HEK293 (cell line): ENCODE measurements at regions not wholly inside any gene's neighbourhood (a gene's known extent, or its start where the extent isn't known, plus 50 kb on each side); places are given as distances from the start of the nearest gene placed in this dataset.

Source experiments
- CTCF ChIA-PET: fragments of 350-600 bp; formaldehyde crosslinking; extraction: SDS; loops from one replicate; lab custom pipeline; 2021; ENCODE audit warnings: antibody characterized with exemption; lab: Yijun Ruan, JAX
- POLR2A ChIA-PET: fragments of 300-600 bp; formaldehyde crosslinking; extraction: SDS; loops from one replicate; lab custom pipeline; 2020; ENCODE audit warnings: antibody characterized with exemption, inconsistent platforms; lab: Yijun Ruan, JAX
- H3K27ac ChIP-seq: fragments of 200-500 bp; sonication (Bioruptor generic); 2 replicates; pipeline ENCODE4 v1.5.1; 2014; ENCODE audit warnings: low read depth, low read length, control low read depth, inconsistent platforms; ENCODE audit errors: extremely low read depth
- H3K36me3 ChIP-seq, 2 experiments: fragments of 200-500 bp in 1 of 2; sonication (Bioruptor generic) in 1 of 2; 1 replicate in 1 of 2; 2 replicates in 1 of 2; pipeline ENCODE4 v1.5.1; 2014 to 2017; ENCODE audit warnings: inconsistent platforms in 2 of 2, low read length in 2 of 2; ENCODE audit not compliant: control insufficient read depth in 2 of 2, insufficient read depth in 1 of 2
- H3K4me1 ChIP-seq: fragments of 200-500 bp; sonication (Bioruptor generic); 2 replicates; pipeline ENCODE4 v1.5.1; 2014; ENCODE audit warnings: mild to moderate bottlenecking, low read length, inconsistent platforms; ENCODE audit not compliant: control insufficient read depth, insufficient read depth
- H3K4me3 ChIP-seq: 2 replicates; pipeline ENCODE4 v1.5.1; 2011; ENCODE audit warnings: low read depth, mild to moderate bottlenecking, control low read depth, low read length, moderate library complexity
- H3K9me3 ChIP-seq: fragments of 200-500 bp; sonication (Bioruptor generic); 2 replicates; pipeline ENCODE4 v1.5.1; 2014; ENCODE audit warnings: low read depth, low read length, inconsistent platforms; ENCODE audit not compliant: control insufficient read depth, insufficient read depth
- HOXD13 ChIP-seq: sonication (generic); formaldehyde crosslinking; IDR thresholded peaks from 2 replicates; pipeline ENCODE4 v1.8.0; 2022; ENCODE audit warnings: missing genetic modification reagents, borderline replicate concordance
- KLF10 ChIP-seq: fragments of 450-650 bp; IDR thresholded peaks from 2 replicates; pipeline ENCODE4 v1.5.1; 2018; ENCODE audit warnings: missing biosample characterization, mild to moderate bottlenecking, missing genetic modification characterization
- OSR2 ChIP-seq: fragments of 450-650 bp; formaldehyde crosslinking; IDR thresholded peaks from 2 replicates; pipeline ENCODE4 v1.5.1; 2016; ENCODE audit warnings: missing biosample characterization, missing genetic modification characterization
- RBAK ChIP-seq: fragments of 450-650 bp; formaldehyde crosslinking; IDR thresholded peaks from 2 replicates; pipeline ENCODE4 v1.5.1; 2016; ENCODE audit warnings: missing biosample characterization, missing genetic modification characterization
- SP3 ChIP-seq: fragments of 450-650 bp; formaldehyde crosslinking; IDR thresholded peaks from 2 replicates; pipeline ENCODE4 v1.5.1; 2016; ENCODE audit warnings: missing biosample characterization, missing genetic modification characterization
- TCF7L2 ChIP-seq: IDR thresholded peaks from 2 replicates; pipeline ENCODE4 v1.6.1; 2011; ENCODE audit warnings: low read depth, mild to moderate bottlenecking, inconsistent platforms, low read length, moderate library complexity, borderline replicate concordance
- ZNF10 ChIP-seq: fragments of 450-650 bp; formaldehyde crosslinking; IDR thresholded peaks from 2 replicates; pipeline ENCODE4 v1.5.1; 2017; ENCODE audit warnings: missing biosample characterization, missing genetic modification characterization
- ZNF155 ChIP-seq: fragments of 450-650 bp; formaldehyde crosslinking; IDR thresholded peaks from 2 replicates; pipeline ENCODE4 v1.5.1; 2016; ENCODE audit warnings: missing biosample characterization, missing genetic modification characterization
- ZNF221 ChIP-seq: fragments of 450-650 bp; formaldehyde crosslinking; IDR thresholded peaks from 2 replicates; pipeline ENCODE4 v1.5.1; 2017; ENCODE audit warnings: missing biosample characterization, missing genetic modification characterization, borderline replicate concordance
- ZNF239 ChIP-seq: fragments of 450-650 bp; formaldehyde crosslinking; IDR thresholded peaks from 2 replicates; pipeline ENCODE4 v1.5.1; 2016; ENCODE audit warnings: missing biosample characterization, missing genetic modification characterization
- ZNF335 ChIP-seq: fragments of 450-650 bp; formaldehyde crosslinking; conservative IDR thresholded peaks from 2 replicates; pipeline ENCODE4 v1.5.1; 2016; ENCODE audit warnings: missing biosample characterization, missing genetic modification characterization
- ZNF555 ChIP-seq: fragments of 450-650 bp; formaldehyde crosslinking; conservative IDR thresholded peaks from 2 replicates; pipeline ENCODE4 v1.5.1; 2017; ENCODE audit warnings: missing biosample characterization, mild to moderate bottlenecking, missing genetic modification characterization, inconsistent platforms
- ZXDB ChIP-seq: fragments of 450-650 bp; formaldehyde crosslinking; IDR thresholded peaks from 2 replicates; pipeline ENCODE4 v1.5.1; 2016; ENCODE audit warnings: missing biosample characterization, missing genetic modification characterization
- TF ChIP-seq, protein P1 (sequence below): fragments of 450-650 bp; formaldehyde crosslinking; IDR thresholded peaks from 2 replicates; pipeline ENCODE4 v1.5.1; 2016; ENCODE audit warnings: missing biosample characterization, missing genetic modification characterization, borderline replicate concordance
- TF ChIP-seq, protein P2 (sequence below): fragments of 450-650 bp; IDR thresholded peaks from 2 replicates; pipeline ENCODE4 v1.5.1; 2018; ENCODE audit warnings: missing biosample characterization, mild to moderate bottlenecking, missing genetic modification characterization
- TF ChIP-seq, protein P3 (sequence below): IDR thresholded peaks from 2 replicates; pipeline ENCODE4 v1.6.1; 2011; ENCODE audit warnings: mild to moderate bottlenecking, low read depth, low read length, borderline replicate concordance
- TF ChIP-seq, protein P4 (sequence below): fragments of 450-650 bp; formaldehyde crosslinking; IDR thresholded peaks from 2 replicates; pipeline ENCODE4 v1.5.1; 2016; ENCODE audit warnings: missing biosample characterization, missing genetic modification characterization

DNA sequence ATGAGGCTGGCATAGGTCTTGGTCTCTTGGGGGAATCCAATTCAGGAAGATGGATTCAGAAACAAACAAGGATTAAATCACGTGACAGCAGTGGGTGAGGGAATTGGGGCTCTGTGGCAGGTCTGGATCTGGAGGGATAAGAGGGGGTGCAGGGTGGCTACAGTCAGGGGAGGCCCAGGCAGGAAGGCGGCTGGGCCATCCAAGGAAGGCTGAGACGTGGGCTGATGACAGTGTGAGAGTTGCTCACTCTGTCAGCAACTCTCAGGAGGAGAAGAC, 65.8 kb upstream of the COL5A1 start:
- Histone ChIP-seq H3K4me1 (no peaks in the 10 kb centered on the region), H3K36me3 (no peaks in the 10 kb centered on the region), H3K4me3 (no peak overlapping the region), H3K9me3 (no peaks in the 10 kb centered on the region), H3K27ac (no peak overlapping the region)
- CTCF ChIA-PET = interaction anchor here (0.7 kb wide), 1 partner anchor 78 kb away, joined by 3 read pairs; no protein-coding TSS in a partner anchor
- POLR2A ChIA-PET = no interaction called here
- TF ChIP-seq OSR2 (tag by site-specific recombination) (no peak), ZNF555 (tag by site-specific recombination) (no peak), SP3 (tag by site-specific recombination) (no peak), ZXDB (tag by site-specific recombination) (no peak), HOXD13 (CRISPR knock-in tag) (no peak), ZNF239 (tag by site-specific recombination) (no peak), TCF7L2 (no peak), ZNF221 (tag by site-specific recombination) (no peak), KLF10 (tag by site-specific recombination) (no peak), RBAK (tag by site-specific recombination) (no peak), ZNF335 (no peak), ZNF155 (tag by site-specific recombination) (no peak), ZNF10 (tag by site-specific recombination) (no peak)
- TF ChIP-seq, protein P1, sequence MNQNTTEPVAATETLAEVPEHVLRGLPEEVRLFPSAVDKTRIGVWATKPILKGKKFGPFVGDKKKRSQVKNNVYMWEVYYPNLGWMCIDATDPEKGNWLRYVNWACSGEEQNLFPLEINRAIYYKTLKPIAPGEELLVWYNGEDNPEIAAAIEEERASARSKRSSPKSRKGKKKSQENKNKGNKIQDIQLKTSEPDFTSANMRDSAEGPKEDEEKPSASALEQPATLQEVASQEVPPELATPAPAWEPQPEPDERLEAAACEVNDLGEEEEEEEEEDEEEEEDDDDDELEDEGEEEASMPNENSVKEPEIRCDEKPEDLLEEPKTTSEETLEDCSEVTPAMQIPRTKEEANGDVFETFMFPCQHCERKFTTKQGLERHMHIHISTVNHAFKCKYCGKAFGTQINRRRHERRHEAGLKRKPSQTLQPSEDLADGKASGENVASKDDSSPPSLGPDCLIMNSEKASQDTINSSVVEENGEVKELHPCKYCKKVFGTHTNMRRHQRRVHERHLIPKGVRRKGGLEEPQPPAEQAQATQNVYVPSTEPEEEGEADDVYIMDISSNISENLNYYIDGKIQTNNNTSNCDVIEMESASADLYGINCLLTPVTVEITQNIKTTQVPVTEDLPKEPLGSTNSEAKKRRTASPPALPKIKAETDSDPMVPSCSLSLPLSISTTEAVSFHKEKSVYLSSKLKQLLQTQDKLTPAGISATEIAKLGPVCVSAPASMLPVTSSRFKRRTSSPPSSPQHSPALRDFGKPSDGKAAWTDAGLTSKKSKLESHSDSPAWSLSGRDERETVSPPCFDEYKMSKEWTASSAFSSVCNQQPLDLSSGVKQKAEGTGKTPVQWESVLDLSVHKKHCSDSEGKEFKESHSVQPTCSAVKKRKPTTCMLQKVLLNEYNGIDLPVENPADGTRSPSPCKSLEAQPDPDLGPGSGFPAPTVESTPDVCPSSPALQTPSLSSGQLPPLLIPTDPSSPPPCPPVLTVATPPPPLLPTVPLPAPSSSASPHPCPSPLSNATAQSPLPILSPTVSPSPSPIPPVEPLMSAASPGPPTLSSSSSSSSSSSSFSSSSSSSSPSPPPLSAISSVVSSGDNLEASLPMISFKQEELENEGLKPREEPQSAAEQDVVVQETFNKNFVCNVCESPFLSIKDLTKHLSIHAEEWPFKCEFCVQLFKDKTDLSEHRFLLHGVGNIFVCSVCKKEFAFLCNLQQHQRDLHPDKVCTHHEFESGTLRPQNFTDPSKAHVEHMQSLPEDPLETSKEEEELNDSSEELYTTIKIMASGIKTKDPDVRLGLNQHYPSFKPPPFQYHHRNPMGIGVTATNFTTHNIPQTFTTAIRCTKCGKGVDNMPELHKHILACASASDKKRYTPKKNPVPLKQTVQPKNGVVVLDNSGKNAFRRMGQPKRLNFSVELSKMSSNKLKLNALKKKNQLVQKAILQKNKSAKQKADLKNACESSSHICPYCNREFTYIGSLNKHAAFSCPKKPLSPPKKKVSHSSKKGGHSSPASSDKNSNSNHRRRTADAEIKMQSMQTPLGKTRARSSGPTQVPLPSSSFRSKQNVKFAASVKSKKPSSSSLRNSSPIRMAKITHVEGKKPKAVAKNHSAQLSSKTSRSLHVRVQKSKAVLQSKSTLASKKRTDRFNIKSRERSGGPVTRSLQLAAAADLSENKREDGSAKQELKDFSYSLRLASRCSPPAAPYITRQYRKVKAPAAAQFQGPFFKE = no peak
- TF ChIP-seq, protein P2, sequence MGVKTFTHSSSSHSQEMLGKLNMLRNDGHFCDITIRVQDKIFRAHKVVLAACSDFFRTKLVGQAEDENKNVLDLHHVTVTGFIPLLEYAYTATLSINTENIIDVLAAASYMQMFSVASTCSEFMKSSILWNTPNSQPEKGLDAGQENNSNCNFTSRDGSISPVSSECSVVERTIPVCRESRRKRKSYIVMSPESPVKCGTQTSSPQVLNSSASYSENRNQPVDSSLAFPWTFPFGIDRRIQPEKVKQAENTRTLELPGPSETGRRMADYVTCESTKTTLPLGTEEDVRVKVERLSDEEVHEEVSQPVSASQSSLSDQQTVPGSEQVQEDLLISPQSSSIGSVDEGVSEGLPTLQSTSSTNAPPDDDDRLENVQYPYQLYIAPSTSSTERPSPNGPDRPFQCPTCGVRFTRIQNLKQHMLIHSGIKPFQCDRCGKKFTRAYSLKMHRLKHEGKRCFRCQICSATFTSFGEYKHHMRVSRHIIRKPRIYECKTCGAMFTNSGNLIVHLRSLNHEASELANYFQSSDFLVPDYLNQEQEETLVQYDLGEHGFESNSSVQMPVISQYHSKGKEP = no peak
- TF ChIP-seq, protein P3, sequence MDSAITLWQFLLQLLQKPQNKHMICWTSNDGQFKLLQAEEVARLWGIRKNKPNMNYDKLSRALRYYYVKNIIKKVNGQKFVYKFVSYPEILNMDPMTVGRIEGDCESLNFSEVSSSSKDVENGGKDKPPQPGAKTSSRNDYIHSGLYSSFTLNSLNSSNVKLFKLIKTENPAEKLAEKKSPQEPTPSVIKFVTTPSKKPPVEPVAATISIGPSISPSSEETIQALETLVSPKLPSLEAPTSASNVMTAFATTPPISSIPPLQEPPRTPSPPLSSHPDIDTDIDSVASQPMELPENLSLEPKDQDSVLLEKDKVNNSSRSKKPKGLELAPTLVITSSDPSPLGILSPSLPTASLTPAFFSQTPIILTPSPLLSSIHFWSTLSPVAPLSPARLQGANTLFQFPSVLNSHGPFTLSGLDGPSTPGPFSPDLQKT = no peak
- TF ChIP-seq, protein P4, sequence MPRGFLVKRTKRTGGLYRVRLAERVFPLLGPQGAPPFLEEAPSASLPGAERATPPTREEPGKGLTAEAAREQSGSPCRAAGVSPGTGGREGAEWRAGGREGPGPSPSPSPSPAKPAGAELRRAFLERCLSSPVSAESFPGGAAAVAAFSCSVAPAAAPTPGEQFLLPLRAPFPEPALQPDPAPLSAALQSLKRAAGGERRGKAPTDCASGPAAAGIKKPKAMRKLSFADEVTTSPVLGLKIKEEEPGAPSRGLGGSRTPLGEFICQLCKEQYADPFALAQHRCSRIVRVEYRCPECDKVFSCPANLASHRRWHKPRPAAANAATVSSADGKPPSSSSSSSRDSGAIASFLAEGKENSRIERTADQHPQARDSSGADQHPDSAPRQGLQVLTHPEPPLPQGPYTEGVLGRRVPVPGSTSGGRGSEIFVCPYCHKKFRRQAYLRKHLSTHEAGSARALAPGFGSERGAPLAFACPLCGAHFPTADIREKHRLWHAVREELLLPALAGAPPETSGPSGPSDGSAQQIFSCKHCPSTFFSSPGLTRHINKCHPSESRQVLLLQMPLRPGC (tag by site-specific recombination) = no peak
